RPMI7951 (cell line): ENCODE measurements at regions not wholly inside any gene's neighbourhood (a gene's known extent, or its start where the extent isn't known, plus 50 kb on each side); places are given as distances from the start of the nearest gene placed in this dataset.
"Not testable (repeated sequence)": the region's sequence is repeated elsewhere in the genome, so short reads cannot be mapped to it uniquely, and the experiment has no call there.

ENCODE experiments used
- DNase-seq: peaks from one replicate; pipeline ENCODE4 v3.0.0-alpha.2; 2012; ENCODE audit warnings: low read depth

DNA sequence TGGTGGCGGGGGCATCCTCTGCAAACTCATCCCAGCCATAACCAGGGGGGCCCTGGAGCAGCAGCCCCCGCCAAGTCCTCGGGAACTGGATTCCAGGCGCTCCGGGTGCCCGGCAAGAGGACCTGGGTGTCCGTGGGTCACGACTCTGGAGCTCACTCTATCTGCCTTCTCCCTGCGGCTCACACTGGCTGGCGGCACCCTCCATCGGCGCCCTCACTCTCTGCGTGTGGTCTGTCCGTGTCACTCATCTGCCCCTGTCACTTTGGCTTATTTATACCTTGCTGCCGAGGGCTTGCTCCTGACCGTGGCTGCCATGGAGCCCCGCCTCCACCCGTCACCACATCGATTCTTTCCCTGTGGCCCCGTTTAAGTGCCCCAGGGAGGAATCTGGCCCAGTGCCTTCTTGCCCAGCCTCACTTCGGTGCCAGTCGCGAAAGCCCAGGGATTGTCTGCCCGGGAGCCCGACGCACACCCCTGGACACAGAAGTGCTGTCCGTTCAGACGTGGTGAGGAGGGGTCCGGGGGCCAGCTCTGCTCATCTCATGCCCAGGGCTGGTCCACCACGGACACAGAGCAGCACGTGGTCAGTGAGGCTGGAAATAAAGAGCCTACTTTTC is 115.7 kb upstream of the ZNF469 start:
- DNase-seq, result not testable (repeated sequence)

DNA sequence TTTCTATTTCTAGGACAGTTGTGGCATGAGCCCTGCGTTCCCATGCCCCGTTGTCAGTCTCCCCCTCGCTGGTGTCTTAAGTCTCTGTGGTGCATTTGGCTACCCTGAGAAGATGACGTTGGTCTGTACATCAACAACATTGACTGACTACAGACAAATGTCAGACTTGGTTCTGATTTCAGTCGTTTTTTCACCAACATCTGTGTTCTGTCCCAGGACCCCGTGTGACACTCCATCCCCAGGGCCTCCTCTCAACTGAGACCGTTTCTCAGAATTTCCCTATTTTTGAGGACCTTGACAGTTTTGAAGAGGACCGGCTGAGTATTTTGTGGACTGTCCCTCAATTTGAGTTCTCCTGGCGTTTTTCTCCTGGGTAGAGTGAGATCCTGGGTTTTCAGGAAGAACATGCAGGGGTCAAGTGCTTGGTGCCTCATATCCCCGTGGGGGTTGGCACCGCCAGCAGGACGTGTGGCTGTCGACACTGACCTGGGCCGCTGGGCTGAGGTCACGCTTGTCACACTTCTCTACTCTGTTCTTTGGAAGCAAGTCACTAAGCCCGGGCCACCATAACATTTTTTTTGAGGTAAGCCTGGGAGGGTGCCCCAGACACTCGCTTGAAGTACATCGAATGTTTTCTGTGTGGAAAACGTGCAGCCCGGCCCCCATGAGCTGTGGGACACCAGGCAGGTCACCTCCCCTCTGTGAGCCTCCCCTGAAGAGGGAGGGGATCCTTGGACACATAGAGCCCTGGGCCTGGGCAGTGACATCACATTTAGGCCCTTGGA is 114.4 kb upstream of the ZNF469 start:
- DNase-seq, result not testable (repeated sequence)

- not testable (repeated sequence) for DNase-seq
Measured at GRCh38 chr16:88270171-88270790, 112.5 kb upstream of the ZNF469 start.

- DNase-seq, result not testable (repeated sequence)
Measured at GRCh38 chr16:88271296-88271695, 111.5 kb upstream of the ZNF469 start.

- not testable (repeated sequence) for DNase-seq
Measured at GRCh38 chr16:88271776-88272175, 111.0 kb upstream of the ZNF469 start.

- DNase-seq, result not testable (repeated sequence)
Measured at GRCh38 chr16:88272437-88272836, 110.3 kb upstream of the ZNF469 start.

GRCh38 chr16:88274126-88274750 is 108.5 kb upstream of the ZNF469 start:
- DNase-seq, result peak; percentile 34

- DNase-seq, result no peak
Measured at GRCh38 chr16:88274847-88275246, 107.9 kb upstream of the ZNF469 start.

DNA sequence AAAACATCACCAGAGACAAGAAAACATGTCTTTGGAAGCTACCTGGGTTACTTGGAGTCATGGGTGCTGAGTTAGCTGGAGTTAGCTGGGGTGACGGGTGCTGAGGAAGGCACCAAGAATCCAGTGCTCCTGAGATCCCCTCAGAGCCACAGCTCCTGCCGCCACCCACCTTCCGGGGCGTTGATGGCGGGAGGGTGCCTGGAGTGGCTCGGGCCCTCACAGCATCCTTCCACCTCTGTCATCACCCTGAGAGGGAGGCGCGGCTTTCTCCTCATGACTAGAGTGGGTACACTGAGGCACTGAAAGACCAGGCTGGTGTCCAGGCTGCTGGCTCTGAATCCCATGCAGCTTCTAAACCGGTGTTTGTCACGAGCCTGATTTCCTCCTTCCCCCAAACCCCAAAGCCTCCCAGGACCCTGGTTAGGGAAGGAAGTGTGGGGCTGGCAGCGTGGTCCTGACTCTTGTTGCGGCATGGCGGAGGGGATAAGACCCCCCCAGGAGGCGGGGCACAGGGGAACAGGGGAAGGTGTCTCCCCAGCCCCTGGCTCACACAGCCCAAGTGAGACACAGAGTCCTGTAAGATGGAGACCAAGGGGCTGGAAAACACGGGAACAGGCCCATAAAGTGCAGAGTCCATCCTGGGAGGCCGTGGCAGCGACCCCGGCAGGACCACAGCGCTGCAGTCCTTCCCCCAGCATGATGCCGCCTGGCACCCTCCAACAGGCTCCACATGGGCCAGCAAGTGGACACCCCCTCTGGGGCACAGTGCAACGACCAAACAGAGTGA is 107.2 kb upstream of the ZNF469 start:
- DNase-seq, result not testable (repeated sequence)

- not testable (repeated sequence) for DNase-seq
Measured at GRCh38 chr16:88276123-88276588, 106.6 kb upstream of the ZNF469 start.

GRCh38 chr16:88276591-88276990 is 106.2 kb upstream of the ZNF469 start:
- no peak for DNase-seq

- no peak for DNase-seq
Measured at GRCh38 chr16:88279998-88280397, 102.8 kb upstream of the ZNF469 start.

DNA sequence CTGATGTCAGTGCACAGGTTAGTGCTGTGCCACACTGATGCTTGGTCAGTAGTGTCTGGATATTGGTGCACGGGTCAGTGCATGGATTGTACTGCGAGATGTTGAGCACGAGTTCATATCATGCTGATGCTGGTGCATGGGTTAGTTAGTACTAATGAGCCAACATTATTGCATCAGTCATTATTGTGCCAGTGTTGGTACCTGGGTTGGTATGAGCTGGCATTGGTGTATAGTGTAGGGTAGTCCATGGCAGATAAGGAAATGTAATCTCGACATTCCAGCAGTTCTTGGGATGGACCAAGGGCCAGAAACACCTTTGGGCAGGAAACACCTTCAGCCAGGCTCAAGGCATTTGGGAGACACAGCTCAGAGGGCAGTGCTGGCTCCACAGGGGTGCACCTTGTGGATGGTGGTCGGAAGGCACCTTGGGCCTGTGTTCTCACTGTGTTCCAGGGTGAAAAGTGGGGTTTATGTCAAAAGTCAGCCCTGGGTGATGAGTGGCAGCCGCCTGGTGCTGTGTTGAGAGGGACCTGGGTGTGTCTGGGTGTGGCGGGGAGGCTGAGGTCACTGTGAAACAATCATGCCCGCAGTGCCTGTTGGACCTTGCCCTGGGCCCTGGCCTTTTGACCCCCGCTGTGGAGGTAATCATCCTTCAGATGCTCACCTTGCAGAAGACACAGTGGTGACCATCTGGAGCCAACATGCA is 100.7 kb upstream of the ZNF469 start:
- DNase-seq, result no peak

GRCh38 chr16:88282564-88283395 is 100.0 kb upstream of the ZNF469 start:
- no peak for DNase-seq

GRCh38 chr16:88283596-88283995 is 99.2 kb upstream of the ZNF469 start:
- no peak for DNase-seq

GRCh38 chr16:88284101-88284500 is 98.7 kb upstream of the ZNF469 start:
- DNase-seq, result no peak

GRCh38 chr16:88284626-88285513 is 97.9 kb upstream of the ZNF469 start:
- DNase-seq, result no peak

GRCh38 chr16:88285514-88285822 is 97.3 kb upstream of the ZNF469 start:
- DNase-seq, result no peak

GRCh38 chr16:88286301-88286923 is 96.3 kb upstream of the ZNF469 start:
- no peak for DNase-seq
